SHP77 treated with DMSO at 0.1 percent for 48 hours (cell line): ENCODE measurements at regions not wholly inside any gene's neighbourhood (a gene's known extent, or its start where the extent isn't known, plus 50 kb on each side); places are given as distances from the start of the nearest gene placed in this dataset.
"Not testable (repeated sequence)": the region's sequence is repeated elsewhere in the genome, so short reads cannot be mapped to it uniquely, and the experiment has no call there.

ENCODE experiments used
- DNase-seq: peaks from one replicate; lab custom pipeline; 2025; lab: John Stamatoyannopoulos, UW

DNA sequence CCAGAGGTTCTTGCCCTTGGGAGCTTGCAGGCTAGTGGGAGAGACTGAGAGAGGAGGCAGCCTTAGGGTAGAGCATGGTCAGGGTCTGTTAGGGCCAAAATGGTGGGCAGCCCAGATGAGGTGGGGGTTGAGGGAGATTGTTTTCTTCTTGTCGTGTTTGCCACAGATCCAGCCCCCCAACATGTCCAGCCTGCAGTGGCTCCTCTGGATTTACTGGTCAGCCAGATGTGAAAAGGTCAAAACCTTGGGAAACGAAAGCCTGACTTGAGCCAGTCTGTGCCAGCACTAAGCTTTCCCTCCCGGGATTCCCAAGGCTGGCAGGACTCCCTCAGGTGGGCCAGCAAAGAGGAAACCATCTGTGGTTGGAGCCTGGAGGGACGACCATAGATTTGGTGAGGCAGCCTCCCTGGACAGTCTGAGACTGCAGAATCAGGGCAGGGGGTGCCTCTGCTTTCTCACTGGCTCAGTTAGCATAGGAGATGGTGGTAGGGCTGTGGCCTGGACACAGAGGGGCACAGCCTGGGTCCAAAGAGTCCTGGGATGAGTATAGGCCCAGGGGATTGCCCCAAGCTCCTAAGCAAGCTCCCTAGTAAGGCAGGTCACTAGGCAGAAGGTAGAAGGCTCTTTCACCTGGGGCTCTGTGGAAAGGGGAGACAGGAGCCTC, 51.2 kb upstream of the PRR23C start:
- DNase-seq = no peak

- DNase-seq = no peak
These were observed 52.0 kb upstream of the PRR23C start for GRCh38 chr3:139096670-139097069.

DNA sequence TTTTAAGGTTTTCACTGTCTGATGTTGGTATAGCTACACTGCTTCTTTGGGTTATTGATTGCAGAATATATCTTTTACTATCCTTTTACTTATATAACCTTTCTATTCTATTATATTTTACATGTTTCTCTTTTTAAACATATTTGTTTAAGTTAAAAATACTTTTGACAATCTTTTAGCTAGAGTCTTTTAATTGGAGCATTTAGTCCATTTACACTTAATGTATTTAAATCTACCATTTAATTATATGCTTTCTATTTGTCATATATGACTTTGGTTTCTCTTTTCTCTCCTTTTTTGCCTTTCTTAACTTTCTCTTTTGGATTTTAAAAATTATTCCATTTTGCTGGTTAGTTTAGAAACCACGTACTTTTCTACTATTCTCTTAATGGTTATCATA, 53.7 kb upstream of the PRR23C start:
- DNase-seq = no peak

- no peak for DNase-seq
These were observed 55.5 kb upstream of the PRR23C start for GRCh38 chr3:139099968-139100817.

DNA sequence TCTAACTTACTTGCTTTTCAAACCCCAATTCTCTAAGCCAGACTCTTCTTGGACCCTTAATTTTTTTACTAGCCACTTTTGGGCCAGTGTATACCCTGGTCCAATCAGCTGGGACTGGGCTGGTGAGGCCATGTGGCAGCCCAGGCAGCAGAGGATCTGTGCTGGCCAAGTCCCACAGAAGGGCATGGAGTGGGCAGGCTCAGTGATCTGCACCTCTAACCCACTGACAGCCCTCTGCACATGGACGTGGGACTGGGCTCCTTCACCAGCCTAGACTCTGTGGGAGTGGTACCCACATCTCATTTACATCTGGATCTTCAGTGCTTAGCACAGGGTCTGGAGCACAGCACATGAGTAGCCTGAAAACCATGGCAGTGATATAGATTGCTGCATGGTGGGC, 56.1 kb upstream of the PRR23C start:
- DNase-seq = no peak

- no peak for DNase-seq
These were observed 56.7 kb upstream of the PRR23C start for GRCh38 chr3:139101396-139101795.

- no peak for DNase-seq
These were observed 58.8 kb upstream of the PRR23C start for GRCh38 chr3:139103484-139103883.

DNA sequence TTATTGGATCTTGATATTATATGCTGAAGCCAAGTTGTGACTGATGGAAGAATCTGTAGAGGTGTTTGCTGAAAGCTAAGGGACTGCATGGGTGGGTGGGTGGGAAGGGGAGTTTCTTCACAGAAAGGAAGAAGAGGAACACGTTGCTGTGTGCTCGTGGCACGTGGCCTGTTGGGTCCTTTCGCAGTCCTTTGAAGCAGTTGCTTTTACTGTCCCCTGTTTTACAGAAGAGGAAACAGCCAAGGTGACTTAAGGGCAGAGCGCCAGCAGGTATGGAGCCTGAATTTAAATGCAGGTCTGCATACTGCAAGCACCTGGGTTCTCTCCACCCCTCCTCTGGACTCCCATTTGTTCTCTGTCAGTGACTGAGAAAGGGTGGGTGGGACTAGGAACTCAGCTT, 59.4 kb upstream of the PRR23C start:
- no peak for DNase-seq

- no peak for DNase-seq
These were observed 60.5 kb upstream of the PRR23C start for GRCh38 chr3:139105154-139105702.

GRCh38 chr3:139106013-139106932, 61.6 kb upstream of the PRR23C start:
- DNase-seq = no peak

DNA sequence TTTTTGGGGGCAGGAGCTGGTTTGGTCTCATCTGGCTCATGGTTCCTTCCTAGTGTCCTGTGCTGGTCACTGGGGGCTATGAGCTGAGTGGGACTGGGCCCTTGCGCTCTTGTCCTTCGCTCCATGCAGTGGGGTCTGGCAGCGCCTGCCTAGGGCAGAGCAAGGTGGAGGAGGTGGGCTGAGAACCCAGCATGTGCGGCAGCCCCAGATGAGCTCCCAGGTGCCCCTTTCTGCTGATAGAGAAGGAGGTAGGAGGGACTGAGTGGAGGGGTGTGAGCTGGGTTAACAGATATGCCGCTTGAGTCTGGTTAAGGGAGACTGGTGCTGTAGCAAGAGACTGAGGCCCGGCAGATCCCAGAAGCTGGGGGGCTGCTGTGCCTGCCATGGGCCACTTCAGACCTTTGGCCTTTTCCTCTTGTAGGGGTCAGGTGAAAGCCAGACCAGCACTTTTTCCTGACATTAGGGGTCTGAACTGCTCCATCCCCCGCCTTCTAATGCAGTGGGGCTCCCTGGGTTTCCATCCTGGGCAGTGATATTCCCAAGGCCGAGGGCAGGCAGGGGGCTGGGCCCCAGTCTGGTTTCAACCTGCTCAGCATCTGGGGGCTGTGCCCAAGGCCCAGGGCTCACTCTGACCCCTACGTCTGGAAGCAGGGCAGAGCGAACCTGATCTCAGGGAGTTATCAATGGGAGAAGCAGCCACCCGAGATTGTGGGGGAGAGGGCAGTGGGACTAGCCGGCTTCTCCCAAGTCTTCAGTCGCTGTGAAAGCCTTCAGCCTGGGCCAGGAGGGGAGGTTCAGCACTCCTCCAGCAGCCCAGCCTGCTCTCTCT, 62.9 kb upstream of the PRR23C start:
- no peak for DNase-seq

GRCh38 chr3:139108253-139108969, 63.7 kb upstream of the PRR23C start:
- DNase-seq = no peak

DNA sequence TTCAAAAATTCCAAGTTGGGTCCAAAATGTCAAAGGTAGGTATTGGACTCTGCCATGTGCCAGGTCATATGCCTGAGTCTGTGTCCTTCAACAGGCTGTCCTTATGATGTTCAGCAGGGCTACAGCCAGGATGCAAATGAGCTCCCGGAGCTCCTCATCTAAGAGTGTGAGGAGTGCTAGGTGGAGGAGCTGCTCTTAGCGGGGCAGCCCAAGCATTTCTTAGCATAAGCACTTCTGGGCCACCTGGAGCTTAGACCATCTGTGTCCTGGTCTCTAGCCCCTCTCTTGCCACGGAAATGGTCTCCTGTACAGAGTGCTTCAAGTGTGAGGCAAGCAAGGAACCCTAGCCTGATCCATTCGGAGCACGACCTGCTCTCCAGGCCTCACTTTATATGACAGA, 64.6 kb upstream of the PRR23C start:
- no peak for DNase-seq

- DNase-seq = no peak
These were observed 65.6 kb upstream of the PRR23C start for GRCh38 chr3:139110072-139110830.

DNA sequence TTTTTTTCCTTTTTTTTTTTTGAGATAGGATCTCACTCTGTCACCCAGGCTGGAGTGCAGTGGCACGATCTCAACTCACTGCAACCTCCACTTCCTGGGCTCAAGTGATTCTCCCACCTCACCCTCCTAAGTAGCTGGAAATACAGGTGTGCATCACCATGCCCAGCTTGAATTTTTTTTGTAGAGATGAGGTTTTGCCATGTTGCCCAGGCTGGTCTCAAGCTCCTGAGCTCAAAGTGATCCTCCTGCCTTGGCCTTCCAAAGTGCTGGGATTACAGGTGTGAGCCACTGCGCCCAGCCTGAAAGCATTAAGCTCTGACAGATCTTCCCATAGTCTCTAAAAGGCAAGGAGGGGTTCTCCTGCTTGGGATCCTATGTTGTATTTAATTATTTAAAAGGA, 66.2 kb upstream of the PRR23C start:
- not testable (repeated sequence) for DNase-seq

GRCh38 chr3:139111392-139112229, 66.9 kb upstream of the PRR23C start:
- DNase-seq = peak; percentile 18

- DNase-seq = no peak
These were observed 67.5 kb upstream of the PRR23C start for GRCh38 chr3:139112230-139112558.

DNA sequence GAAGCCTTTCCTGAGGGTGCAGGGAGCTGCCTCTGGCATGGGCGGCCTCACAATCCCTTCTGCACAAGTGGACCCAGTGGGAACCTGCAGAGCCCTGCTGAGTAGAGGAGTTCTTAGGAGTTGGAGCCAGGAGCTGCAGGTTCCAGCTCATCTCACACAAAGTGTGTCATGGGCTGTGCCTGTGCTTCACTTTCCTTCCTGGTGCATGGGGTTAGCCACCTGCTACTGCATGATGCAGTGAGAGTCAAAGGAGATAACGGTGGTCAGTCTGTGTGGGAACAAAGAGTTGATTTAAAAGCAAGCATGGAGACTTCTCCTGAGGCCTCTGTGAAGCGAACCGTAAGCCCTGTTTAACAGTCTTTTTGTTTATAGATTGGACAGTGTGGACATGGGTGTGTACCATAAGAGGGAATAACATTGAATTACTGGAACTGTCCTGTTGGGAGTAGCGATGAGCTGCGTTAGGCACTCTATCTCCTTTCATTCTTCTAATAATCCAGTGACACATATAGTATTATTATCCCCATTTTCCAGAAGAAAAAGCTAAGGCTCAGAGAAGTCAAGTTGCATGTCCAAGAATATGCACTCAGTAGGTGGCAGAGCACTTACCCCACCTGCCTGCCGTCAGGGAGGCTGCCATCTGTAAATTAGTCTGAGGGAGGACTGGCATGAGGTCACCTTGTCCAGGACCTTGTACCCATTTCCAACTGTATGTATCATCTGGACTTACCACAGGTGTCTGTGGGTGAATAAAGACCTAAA, 68.7 kb upstream of the PRR23C start:
- DNase-seq = no peak
